ENCODE measurements at regions not wholly inside any gene's neighbourhood (a gene's known extent, or its start where the extent isn't known, plus 50 kb on each side); places are given as distances from the start of the nearest gene placed in this dataset.

DNA sequence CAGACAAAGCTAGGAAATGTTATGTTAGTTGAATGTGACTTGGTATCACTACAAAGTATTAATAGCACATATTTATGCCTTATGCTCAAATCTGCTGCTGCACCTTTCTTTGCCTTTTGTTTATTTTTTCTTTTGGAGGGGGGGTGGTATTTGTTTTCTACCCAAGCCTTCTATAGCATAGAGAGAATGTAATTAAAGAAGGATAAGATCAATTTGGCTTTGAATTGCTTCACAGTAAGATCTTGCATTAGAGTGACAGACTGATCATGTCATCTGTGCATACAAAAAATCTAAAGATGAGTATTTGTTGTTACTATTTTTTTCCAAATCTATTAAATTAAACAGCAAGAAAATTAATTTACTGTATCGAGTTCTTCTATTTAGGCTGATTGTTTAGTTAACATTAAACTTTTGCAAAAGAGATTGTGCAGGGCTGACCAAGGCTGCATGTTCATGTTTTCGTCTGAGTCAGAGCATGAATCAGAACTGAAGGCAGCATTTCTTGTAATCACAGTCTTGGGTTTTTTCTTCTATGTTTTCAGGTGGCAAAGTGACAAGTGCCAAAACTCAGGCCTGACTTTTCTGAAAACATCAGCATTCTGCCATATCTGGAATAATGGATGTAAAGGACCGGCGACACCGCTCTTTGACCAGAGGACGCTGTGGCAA, 1007.1 kb upstream of the WWC1 start:
- Histone ChIP-seq H3K9me3 (ENCODE audit: low read length) (no peaks in the 10 kb centered on the region), H2AFZ (ENCODE audit: low read length) (no peak overlapping the region), H3K9ac (ENCODE audit: insufficient read depth, low read depth, low read length) (no peak overlapping the region), H3K4me1 (ENCODE audit: insufficient read depth, low read length) (no peaks in the 10 kb centered on the region), H3K27me3 (ENCODE audit: control insufficient read depth in 1 of 2, insufficient read depth in 2 of 2, low read length in 2 of 2) (no peaks in the 10 kb centered on the region), H3K4me3 (replicated peaks in 1 of 3; ENCODE audit: insufficient read depth in 1 of 3, low read depth in 2 of 3, low read length in 3 of 3) (no peak overlapping the region), H3K4me2 (ENCODE audit: low read depth, low read length) (no peak overlapping the region), H3K79me2 (ENCODE audit: insufficient read depth, low read length) (no peaks in the 10 kb centered on the region), H4K20me1 (ENCODE audit: insufficient read depth, low read length) (no peaks in the 10 kb centered on the region), H3K36me3 (replicated peaks in 1 of 2; ENCODE audit: control insufficient read depth in 1 of 2, insufficient read depth in 2 of 2, low read length in 2 of 2) (no peaks in the 10 kb centered on the region), H3K27ac (ENCODE audit: extremely low read length, insufficient read depth, low read length) (no peak overlapping the region)
- intact Hi-C loops (cut with micrococcal nuclease; ENCODE audit: unreplicated experiment) (no loop called here), in situ Hi-C loops (cut with HindIII; ENCODE audit: extremely low pct_ligation_motif_present, low pct_unique_long_range_greater_than_20kb) (no loop called here)
- ChIA-PET CTCF (ENCODE audit: low intra/inter-chr PET ratio, low total read pairs) (no interaction called here), POLR2A (no interaction called here)
- WGBS (ENCODE audit: low lambda C conversion rate) = 61% methylated on average over 6 of the region's 6 CpGs
- DNase-seq (ENCODE audit: low spot score) (no peak), ATAC-seq (no peak), FAIRE-seq (no peak)
- BruUV-seq (replicated peaks) = no TSS peak
- no peak for TF ChIP-seq ZNF773 (CRISPR knock-in tag; IDR thresholded peaks at IDR 0.05; ENCODE audit: borderline replicate concordance)
- no peak for TF ChIP-seq MEIS2 (CRISPR knock-in tag; IDR thresholded peaks at IDR 0.05)
- TF ChIP-seq DR1 (CRISPR knock-in tag; IDR thresholded peaks at IDR 0.05) = no peak
- TF ChIP-seq CBFB (CRISPR knock-in tag; IDR thresholded peaks at IDR 0.05) = no peak
- TF ChIP-seq, protein P1, sequence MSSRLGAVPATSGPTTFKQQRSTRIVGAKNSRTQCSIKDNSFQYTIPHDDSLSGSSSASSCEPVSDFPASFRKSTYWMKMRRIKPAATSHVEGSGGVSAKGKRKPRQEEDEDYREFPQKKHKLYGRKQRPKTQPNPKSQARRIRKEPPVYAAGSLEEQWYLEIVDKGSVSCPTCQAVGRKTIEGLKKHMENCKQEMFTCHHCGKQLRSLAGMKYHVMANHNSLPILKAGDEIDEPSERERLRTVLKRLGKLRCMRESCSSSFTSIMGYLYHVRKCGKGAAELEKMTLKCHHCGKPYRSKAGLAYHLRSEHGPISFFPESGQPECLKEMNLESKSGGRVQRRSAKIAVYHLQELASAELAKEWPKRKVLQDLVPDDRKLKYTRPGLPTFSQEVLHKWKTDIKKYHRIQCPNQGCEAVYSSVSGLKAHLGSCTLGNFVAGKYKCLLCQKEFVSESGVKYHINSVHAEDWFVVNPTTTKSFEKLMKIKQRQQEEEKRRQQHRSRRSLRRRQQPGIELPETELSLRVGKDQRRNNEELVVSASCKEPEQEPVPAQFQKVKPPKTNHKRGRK (CRISPR knock-in tag; IDR thresholded peaks at IDR 0.05) = no peak
- TF ChIP-seq ZNF674 (CRISPR knock-in tag; IDR thresholded peaks at IDR 0.05; ENCODE audit: low read depth) = no peak
- TF ChIP-seq, protein P2, sequence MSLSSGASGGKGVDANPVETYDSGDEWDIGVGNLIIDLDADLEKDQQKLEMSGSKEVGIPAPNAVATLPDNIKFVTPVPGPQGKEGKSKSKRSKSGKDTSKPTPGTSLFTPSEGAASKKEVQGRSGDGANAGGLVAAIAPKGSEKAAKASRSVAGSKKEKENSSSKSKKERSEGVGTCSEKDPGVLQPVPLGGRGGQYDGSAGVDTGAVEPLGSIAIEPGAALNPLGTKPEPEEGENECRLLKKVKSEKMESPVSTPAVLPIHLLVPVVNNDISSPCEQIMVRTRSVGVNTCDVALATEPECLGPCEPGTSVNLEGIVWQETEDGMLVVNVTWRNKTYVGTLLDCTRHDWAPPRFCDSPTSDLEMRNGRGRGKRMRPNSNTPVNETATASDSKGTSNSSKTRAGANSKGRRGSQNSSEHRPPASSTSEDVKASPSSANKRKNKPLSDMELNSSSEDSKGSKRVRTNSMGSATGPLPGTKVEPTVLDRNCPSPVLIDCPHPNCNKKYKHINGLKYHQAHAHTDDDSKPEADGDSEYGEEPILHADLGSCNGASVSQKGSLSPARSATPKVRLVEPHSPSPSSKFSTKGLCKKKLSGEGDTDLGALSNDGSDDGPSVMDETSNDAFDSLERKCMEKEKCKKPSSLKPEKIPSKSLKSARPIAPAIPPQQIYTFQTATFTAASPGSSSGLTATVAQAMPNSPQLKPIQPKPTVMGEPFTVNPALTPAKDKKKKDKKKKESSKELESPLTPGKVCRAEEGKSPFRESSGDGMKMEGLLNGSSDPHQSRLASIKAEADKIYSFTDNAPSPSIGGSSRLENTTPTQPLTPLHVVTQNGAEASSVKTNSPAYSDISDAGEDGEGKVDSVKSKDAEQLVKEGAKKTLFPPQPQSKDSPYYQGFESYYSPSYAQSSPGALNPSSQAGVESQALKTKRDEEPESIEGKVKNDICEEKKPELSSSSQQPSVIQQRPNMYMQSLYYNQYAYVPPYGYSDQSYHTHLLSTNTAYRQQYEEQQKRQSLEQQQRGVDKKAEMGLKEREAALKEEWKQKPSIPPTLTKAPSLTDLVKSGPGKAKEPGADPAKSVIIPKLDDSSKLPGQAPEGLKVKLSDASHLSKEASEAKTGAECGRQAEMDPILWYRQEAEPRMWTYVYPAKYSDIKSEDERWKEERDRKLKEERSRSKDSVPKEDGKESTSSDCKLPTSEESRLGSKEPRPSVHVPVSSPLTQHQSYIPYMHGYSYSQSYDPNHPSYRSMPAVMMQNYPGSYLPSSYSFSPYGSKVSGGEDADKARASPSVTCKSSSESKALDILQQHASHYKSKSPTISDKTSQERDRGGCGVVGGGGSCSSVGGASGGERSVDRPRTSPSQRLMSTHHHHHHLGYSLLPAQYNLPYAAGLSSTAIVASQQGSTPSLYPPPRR (CRISPR knock-in tag; IDR thresholded peaks at IDR 0.05; ENCODE audit: borderline replicate concordance) = no peak
- no peak for TF ChIP-seq ZNF567 (CRISPR knock-in tag; IDR thresholded peaks at IDR 0.05; ENCODE audit: borderline replicate concordance)
- no peak for TF ChIP-seq PAXIP1 (CRISPR knock-in tag; conservative IDR thresholded peaks at IDR 0.05)
- TF ChIP-seq, protein P3, sequence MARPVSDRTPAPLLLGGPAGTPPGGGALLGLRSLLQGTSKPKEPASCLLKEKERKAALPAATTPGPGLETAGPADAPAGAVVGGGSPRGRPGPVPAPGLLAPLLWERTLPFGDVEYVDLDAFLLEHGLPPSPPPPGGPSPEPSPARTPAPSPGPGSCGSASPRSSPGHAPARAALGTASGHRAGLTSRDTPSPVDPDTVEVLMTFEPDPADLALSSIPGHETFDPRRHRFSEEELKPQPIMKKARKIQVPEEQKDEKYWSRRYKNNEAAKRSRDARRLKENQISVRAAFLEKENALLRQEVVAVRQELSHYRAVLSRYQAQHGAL (CRISPR knock-in tag; IDR thresholded peaks at IDR 0.05; ENCODE audit: not compliant biosample characterization) = no peak
- TF ChIP-seq ZNF720 (CRISPR knock-in tag; IDR thresholded peaks at IDR 0.05) = no peak
- TF ChIP-seq ZNF354B (CRISPR knock-in tag; IDR thresholded peaks at IDR 0.05) = no peak
- no peak for TF ChIP-seq MXD1 (CRISPR knock-in tag; IDR thresholded peaks at IDR 0.05)
